Cerebellar cortex (tissue), 1 donor: ENCODE measurements at regions not wholly inside any gene's neighbourhood (a gene's known extent, or its start where the extent isn't known, plus 50 kb on each side); places are given as distances from the start of the nearest gene placed in this dataset.

ENCODE experiments used
- DNase-seq: peaks from one replicate; pipeline ENCODE4 v3.0.0-alpha.2; 2015; ENCODE audit warnings: low spot score

GRCh38 chr15:91522605-91523332 lies 330.7 kb upstream of the SLCO3A1 start:
- no peak for DNase-seq

GRCh38 chr15:91523596-91523995 lies 329.9 kb upstream of the SLCO3A1 start:
- DNase-seq = no peak

GRCh38 chr15:91524534-91524933 lies 329.0 kb upstream of the SLCO3A1 start:
- no peak for DNase-seq

- DNase-seq = peak; percentile 78
Observed at GRCh38 chr15:91525751-91526150, 327.8 kb upstream of the SLCO3A1 start.

- no peak for DNase-seq
Observed at GRCh38 chr15:91526424-91526823, 327.1 kb upstream of the SLCO3A1 start.

GRCh38 chr15:91528801-91529200 lies 324.7 kb upstream of the SLCO3A1 start:
- peak; percentile 94 for DNase-seq

GRCh38 chr15:91529534-91529933 lies 324.0 kb upstream of the SLCO3A1 start:
- no peak for DNase-seq

GRCh38 chr15:91530279-91530678 lies 323.2 kb upstream of the SLCO3A1 start:
- DNase-seq = no peak

- DNase-seq = no peak
Observed at GRCh38 chr15:91530956-91531582, 322.4 kb upstream of the SLCO3A1 start.

- no peak for DNase-seq
Observed at GRCh38 chr15:91534235-91534634, 319.3 kb upstream of the SLCO3A1 start.

- no peak for DNase-seq
Observed at GRCh38 chr15:91534976-91535375, 318.5 kb upstream of the SLCO3A1 start.

GRCh38 chr15:91535856-91536500 lies 317.5 kb upstream of the SLCO3A1 start:
- DNase-seq = no peak

- no peak for DNase-seq
Observed at GRCh38 chr15:91537856-91538255, 315.7 kb upstream of the SLCO3A1 start.

- no peak for DNase-seq
Observed at GRCh38 chr15:91538782-91539181, 314.7 kb upstream of the SLCO3A1 start.

- DNase-seq = no peak
Observed at GRCh38 chr15:91541286-91541685, 312.2 kb upstream of the SLCO3A1 start.

- DNase-seq = no peak
Observed at GRCh38 chr15:91542226-91542625, 311.3 kb upstream of the SLCO3A1 start.

- no peak for DNase-seq
Observed at GRCh38 chr15:91547356-91547755, 306.2 kb upstream of the SLCO3A1 start.

GRCh38 chr15:91548549-91548948 lies 305.0 kb upstream of the SLCO3A1 start:
- peak; percentile 62 for DNase-seq

GRCh38 chr15:91549581-91549980 lies 303.9 kb upstream of the SLCO3A1 start:
- DNase-seq = no peak

- DNase-seq = peak; percentile 44
Observed at GRCh38 chr15:91552555-91552954, 301.0 kb upstream of the SLCO3A1 start.

- no peak for DNase-seq
Observed at GRCh38 chr15:91553196-91553854, 300.2 kb upstream of the SLCO3A1 start.

- no peak for DNase-seq
Observed at GRCh38 chr15:91555312-91555711, 298.2 kb upstream of the SLCO3A1 start.

- DNase-seq = no peak
Observed at GRCh38 chr15:91556926-91557325, 296.6 kb upstream of the SLCO3A1 start.
